Right renal pelvis (tissue), 4 donors: ENCODE measurements at regions not wholly inside any gene's neighbourhood (a gene's known extent, or its start where the extent isn't known, plus 50 kb on each side); places are given as distances from the start of the nearest gene placed in this dataset.
"Not testable (repeated sequence)": the region's sequence is repeated elsewhere in the genome, so short reads cannot be mapped to it uniquely, and the experiment has no call there.

Experiments
- DNase-seq, 4 donors: peaks; one replicate each; pipeline ENCODE4 v3.0.0-alpha.2; 2013; ENCODE audit warnings: low read depth in 4 of 4, low spot score in 3 of 4, missing footprints in 1 of 4

- DNase-seq = not testable (repeated sequence)
Measured at GRCh38 chr2:87629491-87630458, 118.1 kb upstream of the PLGLB2 start.

GRCh38 chr2:87630892-87631291 lies 117.0 kb upstream of the PLGLB2 start:
- DNase-seq = not testable (repeated sequence)

- DNase-seq = not testable (repeated sequence)
Measured at GRCh38 chr2:87631402-87631801, 116.5 kb upstream of the PLGLB2 start.

GRCh38 chr2:87633287-87633963 lies 114.5 kb upstream of the PLGLB2 start:
- not testable (repeated sequence) for DNase-seq

GRCh38 chr2:87634106-87634505 lies 113.8 kb upstream of the PLGLB2 start:
- DNase-seq = not testable (repeated sequence)

- not testable (repeated sequence) for DNase-seq
Measured at GRCh38 chr2:87634971-87635650, 112.8 kb upstream of the PLGLB2 start.

GRCh38 chr2:87636246-87636645 lies 111.6 kb upstream of the PLGLB2 start:
- not testable (repeated sequence) for DNase-seq

GRCh38 chr2:87636735-87637134 lies 111.2 kb upstream of the PLGLB2 start:
- not testable (repeated sequence) for DNase-seq

GRCh38 chr2:87637249-87637990 lies 110.5 kb upstream of the PLGLB2 start:
- not testable (repeated sequence) for DNase-seq

GRCh38 chr2:87638114-87638807 lies 109.6 kb upstream of the PLGLB2 start:
- DNase-seq = not testable (repeated sequence)

GRCh38 chr2:87638872-87639271 lies 109.0 kb upstream of the PLGLB2 start:
- not testable (repeated sequence) for DNase-seq

GRCh38 chr2:87639801-87640440 lies 108.0 kb upstream of the PLGLB2 start:
- DNase-seq = not testable (repeated sequence)

- DNase-seq = not testable (repeated sequence)
Measured at GRCh38 chr2:87640961-87641563, 106.8 kb upstream of the PLGLB2 start.

GRCh38 chr2:87643165-87643564 lies 104.7 kb upstream of the PLGLB2 start:
- DNase-seq = not testable (repeated sequence)

- not testable (repeated sequence) for DNase-seq
Measured at GRCh38 chr2:87647737-87648498, 100.0 kb upstream of the PLGLB2 start.

- not testable (repeated sequence) for DNase-seq
Measured at GRCh38 chr2:87648815-87649214, 99.1 kb upstream of the PLGLB2 start.

- not testable (repeated sequence) for DNase-seq
Measured at GRCh38 chr2:87649871-87650270, 98.0 kb upstream of the PLGLB2 start.

GRCh38 chr2:87650837-87651236 lies 97.0 kb upstream of the PLGLB2 start:
- not testable (repeated sequence) for DNase-seq
